Activated CD4-positive, alpha-beta T cell treated with anti-CD3 and anti-CD28 coated beads, Interleukin-2, amount 10 ng/mL, durations not matched to agents 24 days and 14 days (primary cell): ENCODE measurements at regions not wholly inside any gene's neighbourhood (a gene's known extent, or its start where the extent isn't known, plus 50 kb on each side); places are given as distances from the start of the nearest gene placed in this dataset.
"Not testable (repeated sequence)": the region's sequence is repeated elsewhere in the genome, so short reads cannot be mapped to it uniquely, and the experiment has no call there.

Experiments
- DNase-seq: peaks from one replicate; pipeline ENCODE4 v3.0.0; 2022
- H3K27ac Mint-ChIP-seq: one replicate; pipeline ENCODE4 v1.8.0; 2022; ENCODE audit warnings: mild to moderate bottlenecking, mixed read lengths
- H3K27me3 Mint-ChIP-seq: one replicate; pipeline ENCODE4 v1.8.0; 2022; ENCODE audit warnings: mixed read lengths
- H3K36me3 Mint-ChIP-seq: one replicate; pipeline ENCODE4 v1.8.0; 2022; ENCODE audit warnings: low read depth, mild to moderate bottlenecking, mixed read lengths
- H3K4me1 Mint-ChIP-seq: one replicate; pipeline ENCODE4 v1.8.0; 2021; ENCODE audit warnings: mixed read lengths
- H3K4me3 Mint-ChIP-seq: one replicate; pipeline ENCODE4 v1.8.0; 2022; ENCODE audit warnings: mild to moderate bottlenecking, moderate library complexity, mixed read lengths
- H3K9me3 Mint-ChIP-seq: one replicate; pipeline ENCODE4 v1.8.0; 2021; ENCODE audit warnings: mixed read lengths
- intact Hi-C: fragments of 100-400 bp; cut with micrococcal nuclease; formaldehyde crosslinking; loops from one replicate; pipeline ENCODE4 v1.15.1; 2023

GRCh38 chr1:190906206-190906725 lies 428.6 kb upstream of the BRINP3 start:
- Mint-ChIP-seq H3K36me3 (no peaks in the 10 kb centered on the region), H3K27me3 (no peaks in the 10 kb centered on the region), H3K9me3 (no peaks in the 10 kb centered on the region), H3K4me3 (no peak overlapping the region), H3K27ac (no peak overlapping the region), H3K4me1 (no peaks in the 10 kb centered on the region)
- no peak for DNase-seq
- intact Hi-C loops: no loop called here

GRCh38 chr1:190908246-190908645 lies 430.6 kb upstream of the BRINP3 start:
- H3K27me3 Mint-ChIP-seq: no peaks in the 10 kb centered on the region
- intact Hi-C loops: no loop called here
- DNase-seq: no peak
- no peaks in the 10 kb centered on the region for H3K4me1 Mint-ChIP-seq
- H3K9me3 Mint-ChIP-seq: no peaks in the 10 kb centered on the region
- no peak overlapping the region for H3K4me3 Mint-ChIP-seq
- no peak overlapping the region for H3K27ac Mint-ChIP-seq
- no peaks in the 10 kb centered on the region for H3K36me3 Mint-ChIP-seq

- Mint-ChIP-seq H3K4me1 (no peaks in the 10 kb centered on the region), H3K4me3 (no peak overlapping the region), H3K27ac (no peak overlapping the region), H3K27me3 (no peaks in the 10 kb centered on the region), H3K9me3 (no peaks in the 10 kb centered on the region), H3K36me3 (no peaks in the 10 kb centered on the region)
- no peak for DNase-seq
- intact Hi-C loops: no loop called here
Measured at GRCh38 chr1:190908691-190909090, 431.0 kb upstream of the BRINP3 start.

GRCh38 chr1:190935925-190936324 lies 458.3 kb upstream of the BRINP3 start:
- H3K4me1 Mint-ChIP-seq: no peaks in the 10 kb centered on the region
- H3K27ac Mint-ChIP-seq: no peak overlapping the region
- intact Hi-C loops: no loop called here

GRCh38 chr1:190936337-190936736 lies 458.7 kb upstream of the BRINP3 start:
- Mint-ChIP-seq H3K9me3 (peaks cover 7% of the 10 kb centered on the region), H3K4me1 (no peaks in the 10 kb centered on the region), H3K36me3 (no peaks in the 10 kb centered on the region), H3K27me3 (no peaks in the 10 kb centered on the region), H3K27ac (no peak overlapping the region), H3K4me3 (no peak overlapping the region)
- DNase-seq: no peak
- intact Hi-C loops: no loop called here

More at GRCh38 chr1:190935925-190936324, 458.3 kb upstream of the BRINP3 start:
- Mint-ChIP-seq H3K27me3 (no peaks in the 10 kb centered on the region), H3K36me3 (no peaks in the 10 kb centered on the region), H3K4me3 (no peak overlapping the region), H3K9me3 (peaks cover 7% of the 10 kb centered on the region)
- DNase-seq: no peak

GRCh38 chr1:190940951-190941350 lies 463.3 kb upstream of the BRINP3 start:
- Mint-ChIP-seq H3K4me1 (no peaks in the 10 kb centered on the region), H3K9me3 (no peaks in the 10 kb centered on the region), H3K27me3 (no peaks in the 10 kb centered on the region), H3K36me3 (no peaks in the 10 kb centered on the region), H3K27ac (no peak overlapping the region), H3K4me3 (no peak overlapping the region)
- DNase-seq: no peak
- intact Hi-C loops: no loop called here

- Mint-ChIP-seq H3K27ac (no peak overlapping the region), H3K4me1 (no peaks in the 10 kb centered on the region), H3K9me3 (no peaks in the 10 kb centered on the region), H3K27me3 (no peaks in the 10 kb centered on the region), H3K4me3 (no peak overlapping the region), H3K36me3 (no peaks in the 10 kb centered on the region)
- no peak for DNase-seq
- intact Hi-C loops: no loop called here
Measured at GRCh38 chr1:190942475-190942874, 464.8 kb upstream of the BRINP3 start.

- H3K27me3 Mint-ChIP-seq, H3K27ac Mint-ChIP-seq, H3K9me3 Mint-ChIP-seq, H3K4me1 Mint-ChIP-seq, DNase-seq, intact Hi-C loops, H3K36me3 Mint-ChIP-seq, H3K4me3 Mint-ChIP-seq: not testable (repeated sequence)
Measured at GRCh38 chr1:190943722-190944121, 466.1 kb upstream of the BRINP3 start.

GRCh38 chr1:190949939-190950338 lies 472.3 kb upstream of the BRINP3 start:
- intact Hi-C loops: no loop called here
- H3K4me3 Mint-ChIP-seq: no peak overlapping the region
- no peak overlapping the region for H3K27ac Mint-ChIP-seq
- no peak for DNase-seq
- H3K27me3 Mint-ChIP-seq: no peaks in the 10 kb centered on the region
- H3K36me3 Mint-ChIP-seq: no peaks in the 10 kb centered on the region
- no peaks in the 10 kb centered on the region for H3K9me3 Mint-ChIP-seq
- H3K4me1 Mint-ChIP-seq: no peaks in the 10 kb centered on the region

GRCh38 chr1:190957565-190957964 lies 479.9 kb upstream of the BRINP3 start:
- Mint-ChIP-seq H3K27me3 (no peaks in the 10 kb centered on the region), H3K4me1 (no peaks in the 10 kb centered on the region), H3K36me3 (no peaks in the 10 kb centered on the region), H3K4me3 (no peak overlapping the region), H3K27ac (no peak overlapping the region), H3K9me3 (no peaks in the 10 kb centered on the region)
- DNase-seq: no peak
- intact Hi-C loops: no loop called here

- Mint-ChIP-seq H3K9me3 (no peaks in the 10 kb centered on the region), H3K27ac (no peak overlapping the region), H3K27me3 (no peaks in the 10 kb centered on the region), H3K4me1 (no peaks in the 10 kb centered on the region), H3K36me3 (no peaks in the 10 kb centered on the region), H3K4me3 (no peak overlapping the region)
- intact Hi-C loops: no loop called here
- no peak for DNase-seq
Measured at GRCh38 chr1:190963321-190963720, 485.7 kb upstream of the BRINP3 start.

- Mint-ChIP-seq H3K4me3 (no peak overlapping the region), H3K27me3 (no peaks in the 10 kb centered on the region), H3K4me1 (no peaks in the 10 kb centered on the region), H3K27ac (no peak overlapping the region), H3K36me3 (no peaks in the 10 kb centered on the region), H3K9me3 (no peaks in the 10 kb centered on the region)
- no peak for DNase-seq
- intact Hi-C loops: no loop called here
Measured at GRCh38 chr1:190975827-190976226, 498.2 kb upstream of the BRINP3 start.

GRCh38 chr1:191002768-191003167 lies 525.1 kb upstream of the BRINP3 start:
- intact Hi-C loops: no loop called here
- no peak overlapping the region for H3K27ac Mint-ChIP-seq
- no peaks in the 10 kb centered on the region for H3K36me3 Mint-ChIP-seq
- H3K27me3 Mint-ChIP-seq: no peaks in the 10 kb centered on the region
- H3K9me3 Mint-ChIP-seq: peaks cover 4% of the 10 kb centered on the region
- no peak for DNase-seq
- H3K4me1 Mint-ChIP-seq: no peaks in the 10 kb centered on the region
- no peak overlapping the region for H3K4me3 Mint-ChIP-seq

- Mint-ChIP-seq H3K27ac (no peak overlapping the region), H3K4me3 (no peak overlapping the region), H3K4me1 (no peaks in the 10 kb centered on the region), H3K9me3 (no peaks in the 10 kb centered on the region), H3K36me3 (no peaks in the 10 kb centered on the region), H3K27me3 (no peaks in the 10 kb centered on the region)
- DNase-seq: no peak
- intact Hi-C loops: no loop called here
Measured at GRCh38 chr1:191016765-191017164, 539.1 kb upstream of the BRINP3 start.

- Mint-ChIP-seq H3K36me3 (no peaks in the 10 kb centered on the region), H3K27ac (no peak overlapping the region), H3K9me3 (no peaks in the 10 kb centered on the region), H3K27me3 (no peaks in the 10 kb centered on the region), H3K4me1 (no peaks in the 10 kb centered on the region), H3K4me3 (no peak overlapping the region)
- DNase-seq: no peak
- intact Hi-C loops: no loop called here
Measured at GRCh38 chr1:191022856-191023255, 545.2 kb upstream of the BRINP3 start.
